ENCODE measurements at regions not wholly inside any gene's neighbourhood (a gene's known extent, or its start where the extent isn't known, plus 50 kb on each side); places are given as distances from the start of the nearest gene placed in this dataset.
A peak's percentile ranks its signal among the peaks of the same experiment; 100 is the strongest.

- Histone ChIP-seq H3F3A (ENCODE audit: low read depth) (peaks cover 3% of the 10 kb centered on the region), H3K27ac (no peak overlapping the region), H3K4me3 (no peak overlapping the region), H3K4me2 (no peak overlapping the region), H3K9ac (no peak overlapping the region), H4K20me1 (ENCODE audit: low read depth) (no peaks in the 10 kb centered on the region), H3K27me3 (peaks cover 32% of the 10 kb centered on the region), H2AFZ (replicated peaks) (no peak overlapping the region), H3K79me2 (ENCODE audit: low read depth) (no peaks in the 10 kb centered on the region), H3K4me1 (peaks cover 4% of the 10 kb centered on the region), H3K36me3 (no peaks in the 10 kb centered on the region), H3K9me3 (ENCODE audit: low read depth) (no peaks in the 10 kb centered on the region)
- Mint-ChIP-seq H3K27me3 (ENCODE audit: insufficient read depth, low read depth) (peaks cover 39% of the 10 kb centered on the region), H3K4me3 (no peak overlapping the region), H3K4me1 (peaks cover 26% of the 10 kb centered on the region), H3K27ac (no peak overlapping the region), H3K9me3 (peaks cover 9% of the 10 kb centered on the region), H3K36me3 (no peaks in the 10 kb centered on the region)
- TF ChIP-seq EZH2phosphoT487 (IDR thresholded peaks at IDR 0.05) (no peak), EZH2 (IDR thresholded peaks at IDR 0.05) (no peak), CTCF (IDR thresholded peaks at IDR 0.05) (no peak)
- no peak for DNase-seq (ENCODE audit: low spot score)
Measured at GRCh38 chr1:23622284-23622683, 63.0 kb upstream of the ID3 start.

GRCh38 chr1:23620605-23621004 is 61.3 kb upstream of the ID3 start:
- Mint-ChIP-seq H3K4me3 (peak overlapping the region; percentile 61), H3K9me3 (peaks cover 6% of the 10 kb centered on the region), H3K36me3 (no peaks in the 10 kb centered on the region), H3K4me1 (peaks cover 21% of the 10 kb centered on the region), H3K27ac (peak overlapping the region; percentile 1), H3K27me3 (ENCODE audit: insufficient read depth, low read depth) (peaks cover 37% of the 10 kb centered on the region)
- no peak for DNase-seq (ENCODE audit: low spot score)
- no peaks in the 10 kb centered on the region for H4K20me1 ChIP-seq (ENCODE audit: low read depth)
- no peaks in the 10 kb centered on the region for H3K9me3 ChIP-seq (ENCODE audit: low read depth)
- H3F3A ChIP-seq (ENCODE audit: low read depth): peaks cover 3% of the 10 kb centered on the region
- H3K27ac ChIP-seq: no peak overlapping the region
- no peaks in the 10 kb centered on the region for H3K36me3 ChIP-seq
- no peak overlapping the region for H3K9ac ChIP-seq
- no peak overlapping the region for H2AFZ ChIP-seq (replicated peaks)
- H3K27me3 ChIP-seq: peaks cover 32% of the 10 kb centered on the region
- peaks cover 4% of the 10 kb centered on the region for H3K4me1 ChIP-seq
- H3K79me2 ChIP-seq (ENCODE audit: low read depth): no peaks in the 10 kb centered on the region
- TF ChIP-seq CTCF (IDR thresholded peaks at IDR 0.05) (no peak), EZH2phosphoT487 (IDR thresholded peaks at IDR 0.05) (no peak), EZH2 (IDR thresholded peaks at IDR 0.05) (no peak)
- no peak overlapping the region for H3K4me3 ChIP-seq
- H3K4me2 ChIP-seq: no peak overlapping the region

GRCh38 chr1:23619299-23620188 is 60.2 kb upstream of the ID3 start:
- H3K27ac ChIP-seq: no peak overlapping the region
- Mint-ChIP-seq H3K4me3 (peak overlapping the region; percentile 79), H3K27ac (no peak overlapping the region), H3K9me3 (peaks cover 6% of the 10 kb centered on the region), H3K27me3 (ENCODE audit: insufficient read depth, low read depth) (peaks cover 37% of the 10 kb centered on the region), H3K36me3 (no peaks in the 10 kb centered on the region), H3K4me1 (peaks cover 23% of the 10 kb centered on the region)
- peak; percentile 63 for DNase-seq (ENCODE audit: low spot score)
- H3K79me2 ChIP-seq (ENCODE audit: low read depth): no peaks in the 10 kb centered on the region
- H3K9ac ChIP-seq: no peak overlapping the region
- no peaks in the 10 kb centered on the region for H4K20me1 ChIP-seq (ENCODE audit: low read depth)
- H3K27me3 ChIP-seq: peaks cover 32% of the 10 kb centered on the region
- peak overlapping the region; percentile 74 for H3K4me2 ChIP-seq
- H3K36me3 ChIP-seq: no peaks in the 10 kb centered on the region
- peaks cover 3% of the 10 kb centered on the region for H3F3A ChIP-seq (ENCODE audit: low read depth)
- H3K4me1 ChIP-seq: peaks cover 4% of the 10 kb centered on the region
- H3K4me3 ChIP-seq: peak overlapping the region; percentile 41
- TF ChIP-seq CTCF (IDR thresholded peaks at IDR 0.05): no peak
- peak; percentile 20 for TF ChIP-seq EZH2phosphoT487 (IDR thresholded peaks at IDR 0.05)
- no peaks in the 10 kb centered on the region for H3K9me3 ChIP-seq (ENCODE audit: low read depth)
- H2AFZ ChIP-seq (replicated peaks): peak overlapping the region; percentile 35

Data from neural progenitor cell (in vitro differentiated cells).